ENCODE measurements at regions not wholly inside any gene's neighbourhood (a gene's known extent, or its start where the extent isn't known, plus 50 kb on each side); places are given as distances from the start of the nearest gene placed in this dataset.

GRCh38 chr2:196263181-196263747, 91.9 kb upstream of the STK17B start:
- TF ChIP-seq SUZ12 (IDR thresholded peaks at IDR 0.05; ENCODE audit: extremely low read depth, insufficient read depth, insufficient read length) = no peak
- TF ChIP-seq ZNF274 (IDR thresholded peaks at IDR 0.05; ENCODE audit: low read depth, low read length) = no peak
